ENCODE measurements at regions not wholly inside any gene's neighbourhood (a gene's known extent, or its start where the extent isn't known, plus 50 kb on each side); places are given as distances from the start of the nearest gene placed in this dataset.
A peak's percentile ranks its signal among the peaks of the same experiment; 100 is the strongest.

GRCh38 chr21:43335119-43335518 is 91.8 kb downstream of the SIK1 start:
- Histone ChIP-seq H2AFZ (ENCODE audit: insufficient read depth, low read length, poor library complexity) (no peak overlapping the region), H2BK5ac (ENCODE audit: low read depth, low read length, poor library complexity) (no peak overlapping the region), H3K9me3 (ENCODE audit: insufficient read depth, low read depth, low read length) (peaks cover 11% of the 10 kb centered on the region), H3K14ac (ENCODE audit: low read length) (no peak overlapping the region), H3K79me1 (ENCODE audit: low read length) (peaks cover 35% of the 10 kb centered on the region), H4K8ac (ENCODE audit: low read depth, low read length) (no peak overlapping the region), H3K36me3 (ENCODE audit: control insufficient read depth in 1 of 2, insufficient read depth in 2 of 2, low read length in 2 of 2) (no peaks in the 10 kb centered on the region), H3K79me2 (ENCODE audit: control insufficient read depth, insufficient read depth, low read length, poor library complexity) (no peaks in the 10 kb centered on the region), H4K12ac (ENCODE audit: low read depth, low read length) (no peak overlapping the region), H3K4me3 (ENCODE audit: low read depth, low read length) (no peak overlapping the region), H3K4me2 (ENCODE audit: low read length) (no peak overlapping the region), H4K91ac (ENCODE audit: low read depth, low read length) (no peak overlapping the region), H2AK5ac (ENCODE audit: low read length) (no peak overlapping the region), H3K27ac (ENCODE audit: low read depth, low read length) (no peak overlapping the region), H2BK12ac (ENCODE audit: low read length) (no peak overlapping the region), H2BK120ac (ENCODE audit: insufficient read depth, low read length, poor library complexity) (no peak overlapping the region), H3K27me3 (ENCODE audit: insufficient read depth, low read length) (no peaks in the 10 kb centered on the region), H3K4me1 (ENCODE audit: control insufficient read depth in 1 of 2, insufficient read depth in 2 of 2, low read length in 2 of 2) (peaks cover 24 to 29% of the 10 kb centered on the region in 2 experiments), H3K23ac (ENCODE audit: low read length) (no peak overlapping the region), H3K18ac (ENCODE audit: low read length) (no peak overlapping the region), H3K4ac (ENCODE audit: low read depth, low read length) (no peak overlapping the region), H3K9ac (ENCODE audit: low read length) (no peak overlapping the region)
- no peak for DNase-seq
- WGBS (ENCODE audit: extremely low coverage, insufficient coverage, insufficient read length), result no CpG with 5 or more reads among the region's 10 CpGs

DNA sequence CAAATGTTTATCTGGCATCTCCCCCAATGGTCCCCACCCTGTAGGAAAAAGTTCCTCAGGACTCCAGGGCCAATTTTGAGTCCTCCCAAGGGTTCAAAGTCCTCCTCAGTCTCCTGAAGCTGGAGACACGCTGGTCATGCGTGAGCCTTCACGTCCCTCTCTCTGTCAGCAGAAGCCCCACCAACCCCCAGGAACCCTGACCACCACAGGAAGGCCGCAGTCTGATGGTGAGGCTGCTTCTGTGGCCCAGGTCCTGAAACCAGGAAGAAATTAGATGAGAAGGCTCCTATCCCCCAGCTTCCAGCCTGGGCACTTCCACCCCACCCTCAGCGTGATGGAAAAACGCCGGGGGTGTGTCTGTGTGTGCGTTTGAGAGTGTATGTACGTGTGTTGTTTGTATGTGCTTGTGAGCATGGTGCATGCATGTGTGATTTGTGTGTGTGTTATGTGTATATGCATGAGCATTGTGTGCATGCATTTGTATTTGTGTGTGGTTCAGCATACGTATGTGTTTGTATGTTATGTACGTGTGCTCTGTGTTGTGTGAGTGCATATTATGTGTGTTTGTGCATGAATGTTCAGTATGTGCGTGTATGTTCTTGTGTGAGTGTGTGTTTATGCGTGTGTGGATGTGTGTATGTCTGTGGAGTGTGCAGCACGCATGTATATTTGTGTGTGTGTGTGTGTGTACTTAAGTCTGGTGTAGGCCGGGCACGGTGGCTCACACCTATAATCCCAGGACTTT is 92.5 kb downstream of the SIK1 start:
- DNase-seq, result no peak
- H3K79me1 ChIP-seq (ENCODE audit: low read length), result peaks cover 31% of the 10 kb centered on the region
- H2AK5ac ChIP-seq (ENCODE audit: low read length), result no peak overlapping the region
- peak overlapping the region; percentile 0 for H4K8ac ChIP-seq (ENCODE audit: low read depth, low read length)
- peak overlapping the region; percentile 93 for H3K27ac ChIP-seq (ENCODE audit: low read depth, low read length)
- H4K12ac ChIP-seq (ENCODE audit: low read depth, low read length), result no peak overlapping the region
- H2BK12ac ChIP-seq (ENCODE audit: low read length), result peak overlapping the region; percentile 26
- H3K14ac ChIP-seq (ENCODE audit: low read length), result no peak overlapping the region
- H3K27me3 ChIP-seq (ENCODE audit: insufficient read depth, low read length), result no peaks in the 10 kb centered on the region
- H3K18ac ChIP-seq (ENCODE audit: low read length), result no peak overlapping the region
- H2BK5ac ChIP-seq (ENCODE audit: low read depth, low read length, poor library complexity), result peak overlapping the region; percentile 22
- H3K4ac ChIP-seq (ENCODE audit: low read depth, low read length), result no peak overlapping the region
- peaks cover 14% of the 10 kb centered on the region for H3K9me3 ChIP-seq (ENCODE audit: insufficient read depth, low read depth, low read length)
- peak overlapping the region; percentile 88 for H2BK120ac ChIP-seq (ENCODE audit: insufficient read depth, low read length, poor library complexity)
- no peaks in the 10 kb centered on the region for H3K79me2 ChIP-seq (ENCODE audit: control insufficient read depth, insufficient read depth, low read length, poor library complexity)
- peak overlapping the region; percentile 54 for H3K4me2 ChIP-seq (ENCODE audit: low read length)
- WGBS (ENCODE audit: extremely low coverage, insufficient coverage, insufficient read length), result 100% methylated on average over 2 of the region's 16 CpGs
- H4K91ac ChIP-seq (ENCODE audit: low read depth, low read length), result peak overlapping the region; percentile 80
- H3K9ac ChIP-seq (ENCODE audit: low read length), result no peak overlapping the region
- peak overlapping the region; percentile 23 for H3K23ac ChIP-seq (ENCODE audit: low read length)
- H3K4me1 ChIP-seq (ENCODE audit: control insufficient read depth in 1 of 2, insufficient read depth in 2 of 2, low read length in 2 of 2), result peaks cover 21 to 29% of the 10 kb centered on the region in 2 experiments
- no peaks in the 10 kb centered on the region for H3K36me3 ChIP-seq (ENCODE audit: control insufficient read depth in 1 of 2, insufficient read depth in 2 of 2, low read length in 2 of 2)
- no peak overlapping the region for H3K4me3 ChIP-seq (ENCODE audit: low read depth, low read length)
- H2AFZ ChIP-seq (ENCODE audit: insufficient read depth, low read length, poor library complexity), result no peak overlapping the region

GRCh38 chr21:43333298-43334062 is 93.5 kb downstream of the SIK1 start:
- Histone ChIP-seq H3K9me3 (ENCODE audit: insufficient read depth, low read depth, low read length) (peaks cover 14% of the 10 kb centered on the region), H3K79me2 (ENCODE audit: control insufficient read depth, insufficient read depth, low read length, poor library complexity) (no peaks in the 10 kb centered on the region), H2BK5ac (ENCODE audit: low read depth, low read length, poor library complexity) (peak overlapping the region; percentile 73), H3K23ac (ENCODE audit: low read length) (no peak overlapping the region), H3K18ac (ENCODE audit: low read length) (peak overlapping the region; percentile 56), H2AFZ (ENCODE audit: insufficient read depth, low read length, poor library complexity) (peak overlapping the region; percentile 12), H2BK120ac (ENCODE audit: insufficient read depth, low read length, poor library complexity) (peak overlapping the region; percentile 91), H4K12ac (ENCODE audit: low read depth, low read length) (peak overlapping the region; percentile 0), H3K27me3 (ENCODE audit: insufficient read depth, low read length) (no peaks in the 10 kb centered on the region), H3K36me3 (ENCODE audit: control insufficient read depth in 1 of 2, insufficient read depth in 2 of 2, low read length in 2 of 2) (no peaks in the 10 kb centered on the region), H3K27ac (ENCODE audit: low read depth, low read length) (peak overlapping the region; percentile 93), H4K91ac (ENCODE audit: low read depth, low read length) (peak overlapping the region; percentile 80), H3K14ac (ENCODE audit: low read length) (peak overlapping the region; percentile 59), H3K79me1 (ENCODE audit: low read length) (peaks cover 34% of the 10 kb centered on the region), H3K4me1 (ENCODE audit: control insufficient read depth in 1 of 2, insufficient read depth in 2 of 2, low read length in 2 of 2) (peaks cover 21 to 31% of the 10 kb centered on the region in 2 experiments), H3K4ac (ENCODE audit: low read depth, low read length) (no peak overlapping the region), H2AK5ac (ENCODE audit: low read length) (no peak overlapping the region), H3K4me3 (ENCODE audit: low read depth, low read length) (no peak overlapping the region), H3K4me2 (ENCODE audit: low read length) (peak overlapping the region; percentile 54), H3K9ac (ENCODE audit: low read length) (no peak overlapping the region), H2BK12ac (ENCODE audit: low read length) (peak overlapping the region; percentile 74), H4K8ac (ENCODE audit: low read depth, low read length) (peak overlapping the region; percentile 68)
- no CpG with 5 or more reads among the region's 35 CpGs for WGBS (ENCODE audit: extremely low coverage, insufficient coverage, insufficient read length)
- DNase-seq, result peak; percentile 87 to 90

GRCh38 chr21:43332861-43333297 is 94.1 kb downstream of the SIK1 start:
- Histone ChIP-seq H2BK120ac (ENCODE audit: insufficient read depth, low read length, poor library complexity) (peak overlapping the region; percentile 91), H3K4ac (ENCODE audit: low read depth, low read length) (no peak overlapping the region), H3K4me3 (ENCODE audit: low read depth, low read length) (no peak overlapping the region), H3K27ac (ENCODE audit: low read depth, low read length) (peak overlapping the region; percentile 93), H4K12ac (ENCODE audit: low read depth, low read length) (no peak overlapping the region), H4K91ac (ENCODE audit: low read depth, low read length) (peak overlapping the region; percentile 73), H2AFZ (ENCODE audit: insufficient read depth, low read length, poor library complexity) (no peak overlapping the region), H3K9me3 (ENCODE audit: insufficient read depth, low read depth, low read length) (peaks cover 14% of the 10 kb centered on the region), H3K27me3 (ENCODE audit: insufficient read depth, low read length) (no peaks in the 10 kb centered on the region), H3K79me1 (ENCODE audit: low read length) (peaks cover 34% of the 10 kb centered on the region), H2BK5ac (ENCODE audit: low read depth, low read length, poor library complexity) (peak overlapping the region; percentile 73), H3K4me1 (ENCODE audit: control insufficient read depth in 1 of 2, insufficient read depth in 2 of 2, low read length in 2 of 2) (peaks cover 21 to 31% of the 10 kb centered on the region in 2 experiments), H4K8ac (ENCODE audit: low read depth, low read length) (peak overlapping the region; percentile 56), H3K36me3 (ENCODE audit: control insufficient read depth in 1 of 2, insufficient read depth in 2 of 2, low read length in 2 of 2) (no peaks in the 10 kb centered on the region), H3K23ac (ENCODE audit: low read length) (no peak overlapping the region), H3K14ac (ENCODE audit: low read length) (peak overlapping the region; percentile 59), H3K4me2 (ENCODE audit: low read length) (peak overlapping the region; percentile 53), H3K18ac (ENCODE audit: low read length) (peak overlapping the region; percentile 50), H2AK5ac (ENCODE audit: low read length) (no peak overlapping the region), H2BK12ac (ENCODE audit: low read length) (peak overlapping the region; percentile 53), H3K9ac (ENCODE audit: low read length) (no peak overlapping the region), H3K79me2 (ENCODE audit: control insufficient read depth, insufficient read depth, low read length, poor library complexity) (no peaks in the 10 kb centered on the region)
- no peak for DNase-seq
- WGBS (ENCODE audit: extremely low coverage, insufficient coverage, insufficient read length), result no CpG with 5 or more reads among the region's 16 CpGs

All from trophoblast cell (in vitro differentiated cells and primary cell).